Gastrocnemius medialis (tissue), 4 donors: ENCODE measurements at regions not wholly inside any gene's neighbourhood (a gene's known extent, or its start where the extent isn't known, plus 50 kb on each side); places are given as distances from the start of the nearest gene placed in this dataset.

Experiments
- CTCF ChIP-seq, 5 experiments: fragments of 450-650 bp in 3 of 5; fragments of 200-600 bp in 2 of 5; sonication (generic) in 2 of 5; IDR thresholded peaks in 4 of 5; conservative IDR thresholded peaks in 1 of 5; 1 replicate in 4 of 5; 2 replicates in 1 of 5; pipeline ENCODE4 v1.5.1; 2016 to 2019; ENCODE audit warnings: antibody characterized with exemption in 5 of 5, mild to moderate bottlenecking in 3 of 5, moderate library complexity in 3 of 5
- POLR2A ChIP-seq, 2 donors: fragments of 450-650 bp; IDR thresholded peaks; one replicate each; pipeline ENCODE4 v1.6.1; 2017; ENCODE audit warnings: antibody characterized with exemption in 2 of 2, mild to moderate bottlenecking in 2 of 2, moderate library complexity in 2 of 2

- no peak for TF ChIP-seq CTCF (IDR thresholded peaks at IDR 0.05 in 4 of 5, conservative IDR thresholded peaks at IDR 0.05 in 1 of 5)
- no peak for TF ChIP-seq POLR2A (IDR thresholded peaks at IDR 0.05)
Observed at GRCh38 chr4:164379694-164380093, 374.2 kb upstream of the SMIM31 start.
